ENCODE measurements at regions not wholly inside any gene's neighbourhood (a gene's known extent, or its start where the extent isn't known, plus 50 kb on each side); places are given as distances from the start of the nearest gene placed in this dataset.

DNA sequence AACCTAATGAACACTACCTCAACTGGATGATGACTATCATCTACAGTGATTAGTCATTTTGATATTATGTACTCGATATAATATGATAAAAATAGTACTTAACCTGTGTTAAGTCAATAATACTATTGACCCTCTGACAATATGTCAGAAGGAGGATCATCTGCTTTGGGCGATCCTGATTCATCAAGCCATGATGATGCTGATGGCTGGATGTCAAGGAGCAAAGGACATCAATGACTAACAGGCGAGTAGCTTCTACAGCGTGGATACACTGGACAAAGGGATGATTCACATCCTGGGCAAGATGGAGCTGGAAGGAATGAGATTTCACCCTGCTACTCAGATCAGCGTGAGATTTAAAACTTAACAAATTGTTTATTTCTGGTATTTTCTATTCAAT, 94.4 kb upstream of the SKAP2 start:
- TF ChIP-seq, protein P1, sequence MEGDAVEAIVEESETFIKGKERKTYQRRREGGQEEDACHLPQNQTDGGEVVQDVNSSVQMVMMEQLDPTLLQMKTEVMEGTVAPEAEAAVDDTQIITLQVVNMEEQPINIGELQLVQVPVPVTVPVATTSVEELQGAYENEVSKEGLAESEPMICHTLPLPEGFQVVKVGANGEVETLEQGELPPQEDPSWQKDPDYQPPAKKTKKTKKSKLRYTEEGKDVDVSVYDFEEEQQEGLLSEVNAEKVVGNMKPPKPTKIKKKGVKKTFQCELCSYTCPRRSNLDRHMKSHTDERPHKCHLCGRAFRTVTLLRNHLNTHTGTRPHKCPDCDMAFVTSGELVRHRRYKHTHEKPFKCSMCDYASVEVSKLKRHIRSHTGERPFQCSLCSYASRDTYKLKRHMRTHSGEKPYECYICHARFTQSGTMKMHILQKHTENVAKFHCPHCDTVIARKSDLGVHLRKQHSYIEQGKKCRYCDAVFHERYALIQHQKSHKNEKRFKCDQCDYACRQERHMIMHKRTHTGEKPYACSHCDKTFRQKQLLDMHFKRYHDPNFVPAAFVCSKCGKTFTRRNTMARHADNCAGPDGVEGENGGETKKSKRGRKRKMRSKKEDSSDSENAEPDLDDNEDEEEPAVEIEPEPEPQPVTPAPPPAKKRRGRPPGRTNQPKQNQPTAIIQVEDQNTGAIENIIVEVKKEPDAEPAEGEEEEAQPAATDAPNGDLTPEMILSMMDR (IDR thresholded peaks at IDR 0.05), result no peak
- TF ChIP-seq ZFX (IDR thresholded peaks at IDR 0.05; ENCODE audit: borderline replicate concordance), result no peak

Data from 22Rv1 (cell line).